Muscle of arm (tissue), 1 donor: ENCODE measurements at regions not wholly inside any gene's neighbourhood (a gene's known extent, or its start where the extent isn't known, plus 50 kb on each side); places are given as distances from the start of the nearest gene placed in this dataset.
"Not testable (repeated sequence)": the region's sequence is repeated elsewhere in the genome, so short reads cannot be mapped to it uniquely, and the experiment has no call there.

Source experiments
- DNase-seq: peaks from one replicate; pipeline ENCODE4 v3.0.0-alpha.2; 2013

DNA sequence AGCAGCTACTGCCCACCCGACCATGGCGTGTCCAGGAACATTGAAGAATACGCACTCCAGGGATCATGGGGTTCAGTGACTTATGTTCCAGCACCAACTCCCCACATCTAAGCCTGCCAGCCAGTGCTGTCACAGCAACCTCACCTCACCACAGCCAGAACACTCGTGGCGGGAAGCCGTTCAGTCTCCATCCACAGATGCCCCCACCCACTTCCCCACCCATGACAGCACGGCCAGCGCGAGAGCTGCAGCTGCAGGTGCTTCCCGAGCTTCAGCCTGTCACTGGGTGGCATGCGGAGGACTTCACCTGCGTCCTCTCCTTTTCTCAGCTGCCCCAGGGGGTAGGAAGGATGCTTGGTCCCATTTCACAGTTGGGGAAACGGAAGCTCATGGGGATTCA lies 50.3 kb downstream of the RBFOX3 start:
- no peak for DNase-seq

DNA sequence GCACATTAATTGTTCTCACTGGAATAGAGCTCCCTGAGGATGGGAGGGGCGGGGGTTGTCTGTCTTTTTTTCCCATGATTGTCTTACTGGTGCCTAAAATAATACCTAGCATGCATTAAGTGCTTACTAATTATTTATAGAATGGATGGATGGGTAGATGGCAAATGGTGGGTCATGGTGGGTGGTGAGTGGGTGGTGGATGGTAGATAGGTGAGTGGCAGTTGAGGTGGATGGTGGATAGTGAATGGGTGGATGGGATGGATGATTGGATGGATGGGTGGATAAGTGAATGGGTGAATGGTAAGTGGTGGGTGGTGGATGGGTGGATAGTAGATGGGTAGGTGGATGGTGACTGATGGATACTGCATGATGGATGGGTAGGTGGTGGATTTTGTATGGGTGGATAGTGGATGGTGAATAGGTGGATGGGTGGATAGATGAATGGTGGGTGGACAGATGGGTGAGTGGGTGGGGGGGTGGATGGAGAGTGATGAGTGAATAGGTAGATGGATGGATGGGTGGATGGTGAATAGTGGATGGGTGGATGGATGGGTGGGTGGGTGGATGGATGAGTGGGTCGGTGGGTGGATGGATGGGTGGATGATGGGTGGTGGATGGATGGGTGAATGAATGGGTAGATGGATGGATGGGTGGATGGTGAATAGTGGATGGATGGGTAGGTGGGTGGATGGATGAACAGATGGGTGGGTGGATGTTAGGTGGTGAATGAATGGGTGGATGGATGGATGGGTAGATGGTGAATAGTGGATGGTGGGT lies 51.6 kb downstream of the RBFOX3 start:
- DNase-seq, result no peak

- DNase-seq, result peak; percentile 27
Observed at GRCh38 chr17:79558091-79558900, 52.6 kb downstream of the RBFOX3 start.

- DNase-seq, result no peak
Observed at GRCh38 chr17:79557276-79558090, 53.4 kb downstream of the RBFOX3 start.

DNA sequence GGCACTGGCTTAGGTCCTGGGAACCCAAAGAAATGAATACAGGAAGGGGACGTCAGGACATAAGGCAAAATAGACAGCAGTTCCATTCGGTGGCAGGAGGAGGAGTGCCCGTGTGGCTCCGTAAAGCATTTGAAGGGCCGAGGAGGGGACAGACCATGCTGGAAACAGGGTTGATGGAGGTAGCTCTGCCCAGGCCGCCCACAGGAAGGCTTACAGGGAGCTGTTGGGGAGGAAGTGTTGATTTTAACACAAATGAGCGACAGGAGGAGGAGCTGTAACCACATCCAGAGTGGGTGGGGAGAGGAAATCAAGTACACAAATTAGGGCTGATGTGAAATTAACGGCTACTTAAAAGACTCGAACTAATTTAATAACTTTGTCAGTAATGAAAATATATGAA lies 54.6 kb downstream of the RBFOX3 start:
- no peak for DNase-seq

- no peak for DNase-seq
Observed at GRCh38 chr17:79555543-79555942, 55.3 kb downstream of the RBFOX3 start.

- not testable (repeated sequence) for DNase-seq
Observed at GRCh38 chr17:79554346-79554745, 56.5 kb downstream of the RBFOX3 start.

DNA sequence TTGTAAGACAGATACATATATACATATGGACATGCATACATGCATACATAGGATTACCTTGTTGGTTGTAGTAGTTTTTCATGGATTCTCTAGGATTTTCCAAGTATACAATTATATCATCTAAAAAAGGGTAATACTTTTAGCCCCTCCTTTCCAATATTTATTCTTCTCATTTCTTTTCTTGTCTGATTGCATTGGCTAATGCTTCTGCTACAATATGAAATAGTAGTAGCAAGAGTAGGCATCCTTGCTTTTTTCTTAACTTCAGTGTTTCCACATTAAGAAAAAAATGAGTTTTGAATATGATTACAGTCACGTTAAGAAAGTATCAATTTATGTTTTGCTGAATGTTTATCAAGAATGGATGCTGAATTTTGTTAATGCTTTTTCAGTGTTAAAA lies 58.0 kb downstream of the RBFOX3 start:
- DNase-seq, result no peak

DNA sequence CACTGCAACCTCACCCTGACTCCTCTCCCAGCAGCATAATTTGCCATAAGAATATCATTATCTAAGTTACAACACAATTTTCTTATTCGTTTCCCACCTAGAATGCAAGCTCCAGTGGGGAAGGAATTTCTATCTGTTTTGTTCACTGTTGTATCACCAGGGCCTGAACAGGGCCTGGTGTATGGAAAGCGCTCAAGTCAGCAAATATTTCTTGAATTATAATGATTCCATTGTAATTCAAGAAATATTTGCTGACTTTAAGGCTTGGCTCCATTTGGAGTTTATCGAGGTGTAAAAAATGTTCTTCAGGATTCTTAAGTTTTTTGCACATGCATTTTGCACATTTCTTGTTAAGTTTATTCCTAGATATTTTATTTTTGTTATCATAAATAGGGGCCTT lies 58.4 kb downstream of the RBFOX3 start:
- no peak for DNase-seq

DNA sequence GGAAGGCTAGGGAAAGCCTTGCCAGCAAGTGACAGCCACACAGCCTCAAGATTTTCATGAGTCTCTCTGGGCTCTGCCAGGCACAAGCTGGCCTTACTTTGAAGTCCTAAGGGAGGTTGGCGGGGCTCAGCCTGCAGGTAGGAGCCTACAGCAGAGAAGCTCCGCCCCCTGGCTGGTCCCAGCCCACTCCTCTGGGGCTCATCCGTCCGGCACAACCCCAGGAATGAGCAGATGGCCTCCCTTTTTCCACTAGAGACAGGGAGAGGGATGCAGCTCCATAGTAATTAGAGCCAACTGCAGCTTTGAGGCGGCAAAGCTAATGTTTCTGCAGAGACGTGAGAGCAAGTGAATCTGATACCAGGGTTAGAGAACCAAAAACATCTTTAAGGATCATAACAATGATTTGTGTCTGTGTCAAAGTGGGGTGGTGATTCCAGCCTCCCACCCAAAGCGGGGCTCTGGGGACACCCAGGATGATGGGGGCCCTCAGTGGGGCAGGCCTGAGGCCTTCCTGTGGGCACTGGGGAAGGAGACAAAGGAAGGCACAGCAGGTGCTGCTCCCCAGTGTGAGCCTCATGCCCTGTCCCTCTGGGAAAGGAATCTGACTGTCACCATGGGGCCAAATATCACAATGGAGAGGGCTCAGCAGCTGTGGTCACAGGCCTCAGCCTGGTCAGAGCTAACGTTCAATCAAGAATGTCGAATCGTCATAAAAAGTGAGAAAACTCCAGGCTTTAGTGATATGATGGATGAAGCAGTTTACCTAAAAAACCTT lies 61.5 kb downstream of the RBFOX3 start:
- no peak for DNase-seq

DNA sequence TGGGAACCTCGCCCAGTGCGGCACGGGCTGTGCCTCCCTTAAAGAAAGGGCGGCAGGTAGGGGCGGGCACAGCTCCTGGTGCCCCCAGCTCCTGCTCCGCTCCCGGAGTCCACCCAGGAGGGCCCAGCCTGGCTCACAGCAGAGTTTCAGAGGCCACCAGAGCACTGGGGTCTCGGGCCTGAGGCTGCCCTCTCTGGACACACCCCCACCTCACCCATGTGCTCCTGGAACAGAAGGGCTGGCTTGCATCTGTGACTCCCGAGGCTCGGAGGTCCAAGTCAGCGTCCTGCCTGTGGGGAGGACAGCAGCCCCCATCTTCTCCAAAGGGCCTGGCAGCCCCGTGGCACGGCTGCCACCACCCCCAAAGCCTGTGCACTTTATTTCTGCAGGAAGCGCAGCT lies 62.7 kb downstream of the RBFOX3 start:
- DNase-seq, result no peak

DNA sequence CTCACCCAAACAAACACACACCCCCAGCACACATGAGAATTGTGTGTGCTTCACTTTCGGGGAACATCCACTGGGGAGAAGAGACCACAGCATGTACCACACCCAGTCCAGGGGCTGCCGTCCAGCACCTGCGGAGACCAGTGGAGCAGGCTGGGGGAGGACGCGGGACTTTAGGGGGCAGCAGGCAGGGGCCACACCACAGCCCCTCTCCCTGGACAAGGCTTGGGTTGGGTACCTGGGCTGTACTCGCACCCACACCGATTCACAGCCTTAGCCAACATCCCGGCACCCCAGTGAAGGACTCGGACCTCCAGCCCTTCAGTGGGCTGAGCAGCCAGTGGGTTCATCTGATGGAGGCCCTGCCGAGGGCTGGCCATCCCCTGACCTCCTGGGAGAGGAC lies 63.3 kb downstream of the RBFOX3 start:
- DNase-seq, result no peak

DNA sequence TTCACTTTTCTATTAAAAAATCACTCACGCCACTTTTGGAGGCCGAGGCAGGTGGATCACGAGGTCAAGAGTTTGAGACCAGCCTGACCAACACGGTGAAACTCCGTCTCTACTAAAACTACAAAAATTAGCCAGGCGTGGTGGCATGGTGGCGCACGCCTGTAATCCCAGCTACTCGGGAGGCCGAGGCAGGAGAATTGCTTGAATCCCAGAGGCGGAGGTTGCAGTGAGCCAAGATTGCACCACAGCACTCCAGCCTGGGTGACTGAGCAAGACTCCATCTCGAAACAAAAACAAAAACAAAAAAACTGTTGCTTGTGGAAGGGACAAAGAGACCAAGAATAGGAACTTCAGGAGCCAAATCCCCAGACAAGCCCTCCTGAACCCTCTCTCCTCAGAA lies 63.7 kb downstream of the RBFOX3 start:
- not testable (repeated sequence) for DNase-seq

DNA sequence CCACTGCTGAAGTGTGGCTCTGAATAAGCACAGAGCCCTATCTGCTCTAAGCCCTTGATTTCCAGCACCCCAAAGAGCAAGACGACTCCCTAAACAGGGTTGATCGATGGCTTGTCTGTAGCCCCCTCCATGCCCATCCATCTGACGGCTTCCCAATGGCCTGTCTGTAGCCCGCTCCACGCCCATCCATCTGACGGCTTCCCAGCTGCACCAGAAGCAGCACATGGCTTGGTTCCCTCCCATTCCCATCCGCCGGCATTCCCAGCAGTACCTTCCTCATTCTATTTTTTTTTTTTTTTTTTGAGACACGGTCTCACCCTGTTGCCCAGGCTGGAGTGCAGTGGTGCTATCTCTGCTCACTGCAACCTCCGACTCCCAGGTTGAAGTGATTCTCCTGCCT lies 64.5 kb downstream of the RBFOX3 start:
- DNase-seq, result no peak

DNA sequence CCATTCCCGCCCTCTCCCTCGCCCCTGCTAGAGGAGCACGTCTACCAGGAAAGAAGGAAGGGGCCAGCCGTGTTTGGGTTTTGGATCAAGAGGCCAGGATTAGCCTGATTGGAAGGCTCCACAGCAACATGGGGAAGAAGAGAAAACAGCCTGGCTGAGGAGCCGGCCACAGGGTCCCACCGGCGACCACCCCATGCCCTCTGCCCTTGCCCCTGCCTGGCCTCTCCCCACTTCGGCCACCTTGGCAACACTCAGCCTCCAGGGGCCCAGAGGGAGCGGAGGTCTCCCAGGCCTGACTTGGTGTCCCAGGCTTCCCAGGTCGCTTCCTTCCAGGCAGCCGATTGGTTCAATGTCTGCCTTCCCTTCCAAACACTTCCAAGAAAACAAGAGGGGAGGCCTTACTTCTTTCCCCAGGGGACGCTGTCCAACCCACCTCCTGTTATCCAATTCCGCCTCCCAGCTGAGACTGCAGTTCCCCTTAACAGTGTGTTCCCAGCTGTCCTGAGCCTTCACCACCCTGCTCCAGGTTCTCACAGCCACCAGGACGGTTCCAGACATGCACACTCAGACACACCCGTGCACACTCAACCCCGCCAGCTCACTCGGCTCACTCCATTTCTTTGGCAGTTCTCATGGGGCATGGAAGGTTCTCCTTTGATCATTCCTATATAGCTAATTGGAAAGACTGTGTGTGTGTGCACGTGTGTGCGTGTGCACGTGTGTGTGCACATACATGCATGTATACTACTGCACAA lies 65.4 kb downstream of the RBFOX3 start:
- no peak for DNase-seq

DNA sequence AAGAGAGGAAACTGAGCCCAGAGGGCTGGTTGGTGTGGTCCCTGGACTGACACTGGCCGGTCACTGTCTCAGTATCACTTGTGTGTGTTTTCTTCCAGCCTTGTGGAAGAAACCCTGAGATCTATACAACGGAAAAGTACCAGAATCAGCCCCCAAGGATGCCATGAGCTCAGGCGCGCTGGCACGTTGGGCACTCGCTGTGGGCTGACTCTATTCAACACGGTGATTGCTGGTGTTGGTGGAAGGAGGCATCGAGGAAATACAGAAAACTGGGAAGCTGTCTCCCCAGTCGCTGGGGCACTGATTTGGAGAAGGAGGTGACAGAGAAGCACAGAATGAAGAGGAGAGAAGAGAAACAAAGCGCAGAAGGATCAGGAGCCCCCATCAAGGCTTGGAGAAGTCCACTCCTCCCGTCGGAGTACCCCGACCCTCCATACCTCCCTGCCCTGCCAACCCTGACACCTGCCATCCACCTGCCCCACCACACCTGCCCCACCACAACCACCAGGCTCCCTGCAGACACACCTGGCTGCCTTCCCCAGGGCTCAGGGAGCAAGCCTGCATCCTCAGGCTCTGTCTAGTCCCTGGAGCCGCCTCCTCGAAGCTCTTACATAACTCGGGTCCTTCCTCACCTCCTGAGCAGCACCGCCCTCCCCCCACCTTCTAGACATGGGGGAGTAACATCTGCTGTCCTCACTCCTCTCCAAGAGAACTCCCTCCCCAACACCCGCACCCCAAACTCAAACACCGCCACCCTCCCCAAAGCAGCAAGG lies 66.5 kb downstream of the RBFOX3 start:
- no peak for DNase-seq

DNA sequence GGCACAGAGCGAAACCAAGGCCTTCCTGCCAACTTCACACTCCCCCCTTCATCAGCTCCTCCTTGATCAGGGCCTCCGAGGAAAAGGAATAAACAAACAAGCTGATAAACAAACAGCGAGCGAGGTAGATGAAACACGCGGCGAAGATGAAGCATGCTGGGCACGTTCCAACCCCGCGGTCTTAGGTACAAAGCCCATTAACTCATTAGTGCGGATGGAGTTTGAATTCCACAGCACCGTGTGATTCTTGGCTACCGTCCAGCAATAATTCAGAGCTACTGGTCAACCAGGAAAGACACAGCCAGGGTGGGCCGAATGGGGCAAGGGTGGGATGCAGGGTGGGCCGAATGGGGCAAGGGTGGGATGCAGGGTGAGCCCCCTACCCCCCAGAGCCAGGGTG lies 67.3 kb downstream of the RBFOX3 start:
- DNase-seq, result no peak

GRCh38 chr17:79542718-79543117 lies 68.1 kb downstream of the RBFOX3 start:
- no peak for DNase-seq

GRCh38 chr17:79541056-79541850 lies 69.6 kb downstream of the RBFOX3 start:
- DNase-seq, result no peak
